ENCODE measurements at regions not wholly inside any gene's neighbourhood (a gene's known extent, or its start where the extent isn't known, plus 50 kb on each side); places are given as distances from the start of the nearest gene placed in this dataset.

GRCh38 chrX:121389976-121390714, 342.7 kb downstream of the GLUD2 start:
- no peak for TF ChIP-seq RAD21 (IDR thresholded peaks at IDR 0.05; ENCODE audit: insufficient read depth, low read depth, low read length)
- no peak for TF ChIP-seq CTCF (IDR thresholded peaks at IDR 0.05 in 2 of 3, conservative IDR thresholded peaks at IDR 0.05 in 1 of 3; ENCODE audit: control insufficient read depth in 2 of 3, extremely low read depth in 1 of 3, insufficient read depth in 1 of 3, low read depth in 3 of 3, low read length in 3 of 3)
- no peak for TF ChIP-seq GABPA (IDR thresholded peaks at IDR 0.05; ENCODE audit: low read depth)
- TF ChIP-seq NR2F1 (conservative IDR thresholded peaks at IDR 0.05), result no peak
- no peak for TF ChIP-seq NR2C2 (IDR thresholded peaks at IDR 0.05; ENCODE audit: borderline replicate concordance, control insufficient read depth, insufficient read length, low read depth)
- no peak for TF ChIP-seq GATAD2B (conservative IDR thresholded peaks at IDR 0.05; ENCODE audit: low read depth)
- TF ChIP-seq SMC3 (IDR thresholded peaks at IDR 0.05; ENCODE audit: borderline replicate concordance, low read length), result no peak

Measured in GM12878 (cell line).